Activated CD4-positive, CD25-positive, alpha-beta regulatory T cell treated with anti-CD3 and anti-CD28 coated beads, Interleukin-2, amount 50 U/mL, for 24 hours (primary cell): ENCODE measurements at regions not wholly inside any gene's neighbourhood (a gene's known extent, or its start where the extent isn't known, plus 50 kb on each side); places are given as distances from the start of the nearest gene placed in this dataset.
A peak's percentile ranks its signal among the peaks of the same experiment; 100 is the strongest.
"Not testable (repeated sequence)": the region's sequence is repeated elsewhere in the genome, so short reads cannot be mapped to it uniquely, and the experiment has no call there.

ENCODE experiments used
- ATAC-seq, 2 donors: fragments of 150-1000 bp; cut with Tn5 transposase; one replicate each; pipeline ENCODE4 v1.10.0; 2021; ENCODE audit warnings: mild to moderate bottlenecking in 1 of 2, moderate library complexity in 1 of 2

DNA sequence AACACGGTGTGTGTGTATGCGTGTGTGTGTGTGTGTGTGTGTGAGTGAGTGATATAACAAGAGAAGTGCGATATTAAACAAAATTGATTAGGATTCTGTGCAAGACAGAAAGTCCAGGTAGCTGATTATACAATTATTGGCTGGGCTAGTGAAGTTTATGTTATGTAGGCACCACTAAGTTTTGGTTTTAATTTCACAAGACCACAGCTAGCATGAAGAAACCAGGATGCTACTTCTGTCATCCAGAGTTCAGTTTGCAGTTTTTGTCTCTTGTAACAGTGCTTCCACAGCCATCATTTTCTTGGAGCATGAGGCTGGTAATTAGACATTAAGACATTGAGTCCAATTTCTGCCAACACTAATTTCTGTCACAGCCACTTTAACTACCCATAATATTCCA, 1590.2 kb upstream of the B3GALT2 start:
- no peak for ATAC-seq

DNA sequence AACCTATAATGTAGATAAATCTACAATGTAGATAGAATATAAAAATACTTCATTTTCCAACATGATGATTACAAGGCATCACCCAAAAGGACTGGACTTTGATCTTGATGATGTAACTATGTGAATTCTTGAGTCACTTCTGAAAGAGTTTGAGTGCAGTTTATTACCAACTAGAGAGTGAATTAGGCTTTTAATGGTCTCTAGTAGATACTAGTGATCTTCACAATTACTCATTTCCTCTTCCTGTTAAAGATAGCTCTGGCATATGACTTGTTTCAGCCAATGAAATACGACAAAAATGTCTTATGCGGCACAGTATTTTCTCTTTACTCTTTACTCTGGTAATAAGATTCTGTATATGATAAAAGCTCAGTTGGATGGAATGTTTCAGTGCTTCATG, 1588.1 kb upstream of the B3GALT2 start:
- ATAC-seq: no peak

DNA sequence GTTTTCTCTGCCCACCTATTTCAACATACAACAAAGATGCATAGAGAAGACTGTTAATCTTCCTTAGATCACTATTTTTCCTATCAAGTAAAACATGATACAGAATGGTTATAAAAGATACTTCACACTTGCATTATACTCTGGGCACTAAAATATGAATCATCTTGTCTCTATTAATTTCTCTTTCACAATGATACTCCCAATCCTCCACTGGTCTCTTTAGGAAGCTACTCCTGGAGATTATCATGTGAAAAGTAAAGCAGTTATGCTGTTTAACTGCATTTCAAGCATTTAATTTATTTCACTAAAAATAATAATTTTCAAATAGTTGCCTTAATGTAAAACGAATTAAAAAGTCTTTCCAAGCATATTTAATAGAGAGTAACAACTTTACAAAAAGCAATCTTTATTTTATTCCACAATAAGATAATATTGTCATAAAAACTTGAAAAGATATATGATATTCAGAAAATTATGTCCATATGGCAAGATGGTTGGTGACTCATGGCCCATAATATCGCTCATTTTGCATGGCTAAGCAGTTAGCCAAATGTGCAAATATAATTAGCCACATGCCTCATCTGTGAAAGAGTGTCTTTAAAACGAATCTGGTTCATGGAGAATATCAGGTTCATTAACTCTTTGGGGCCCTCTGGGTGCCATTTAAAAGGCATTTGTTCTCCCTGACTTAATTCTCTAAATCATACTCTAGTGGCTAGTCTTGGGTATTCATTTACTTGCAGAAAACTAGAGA, 1569.0 kb upstream of the B3GALT2 start:
- ATAC-seq: no peak

DNA sequence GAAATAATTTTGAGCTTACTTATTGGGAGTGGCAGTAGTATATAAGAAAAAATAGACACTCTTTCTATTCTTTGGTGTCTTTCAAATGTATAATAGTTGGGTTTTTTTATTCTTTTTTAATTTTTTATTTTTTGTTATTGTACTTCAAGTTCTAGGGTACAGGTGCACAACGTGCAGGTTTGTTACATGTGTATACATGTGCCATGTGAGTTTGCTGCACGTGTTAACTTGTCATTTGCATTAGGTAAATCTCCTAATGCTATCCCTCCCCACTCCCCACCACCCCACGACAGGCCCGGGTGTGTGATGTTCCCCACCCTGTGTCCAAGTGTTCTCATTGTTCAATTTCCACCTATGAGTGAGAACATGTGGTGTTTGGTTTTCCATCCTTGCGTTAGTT, 1552.4 kb upstream of the B3GALT2 start:
- ATAC-seq: not testable (repeated sequence)

DNA sequence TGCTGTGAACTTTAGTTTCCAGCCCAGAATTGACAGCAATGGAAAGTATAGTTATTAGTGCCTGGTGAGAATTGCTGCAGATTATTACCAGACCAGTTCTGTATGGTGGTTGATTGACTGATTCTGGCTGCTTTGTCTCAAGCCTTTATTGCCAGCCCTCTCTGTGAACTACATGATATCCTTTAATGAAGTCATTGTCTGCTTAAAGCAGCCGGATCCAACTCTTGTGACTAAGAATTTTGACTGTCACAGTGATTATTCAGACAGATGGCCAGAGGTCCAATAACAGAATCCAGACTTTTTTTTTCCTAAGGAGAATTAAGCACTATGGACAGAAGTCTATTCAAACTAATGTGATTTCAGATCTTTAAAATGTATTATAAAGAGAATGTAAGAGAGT, 1548.6 kb upstream of the B3GALT2 start:
- ATAC-seq: no peak

DNA sequence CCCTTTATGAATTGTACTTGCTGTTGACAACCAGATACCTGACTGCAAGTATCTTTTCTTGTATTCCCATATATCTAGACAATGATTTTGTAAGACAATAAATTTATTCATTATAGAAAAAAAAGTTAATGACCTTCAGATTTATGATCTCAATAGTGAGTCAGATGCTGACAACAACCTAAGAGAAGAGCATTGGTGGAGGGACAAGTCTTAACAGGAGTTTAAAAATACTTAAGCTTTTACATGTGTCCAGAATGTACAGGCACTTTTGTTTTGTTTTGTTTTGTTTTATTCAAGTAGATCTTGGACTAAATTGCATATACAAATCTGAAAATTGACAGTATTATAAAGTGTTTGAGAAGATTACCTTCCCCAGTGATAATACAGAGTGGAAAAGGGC, 1544.6 kb upstream of the B3GALT2 start:
- no peak for ATAC-seq

DNA sequence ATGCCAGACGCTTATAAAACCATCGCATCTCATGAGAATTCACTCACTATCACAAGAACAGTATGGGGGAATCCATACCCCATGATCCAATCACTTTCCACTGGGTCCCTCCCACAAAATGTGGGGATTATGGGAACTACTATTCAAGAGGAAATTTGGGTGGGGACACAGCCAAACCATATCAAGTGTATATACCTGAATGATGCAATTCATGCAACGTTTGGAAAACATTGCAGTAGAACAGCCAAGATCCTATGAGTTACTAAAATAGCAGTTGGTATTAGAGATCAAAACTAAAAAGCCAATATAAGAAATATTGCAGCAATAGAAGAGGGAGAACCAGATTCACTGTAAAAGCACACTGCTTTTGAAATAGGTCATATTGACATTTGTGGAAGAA, 1543.9 kb upstream of the B3GALT2 start:
- no peak for ATAC-seq

DNA sequence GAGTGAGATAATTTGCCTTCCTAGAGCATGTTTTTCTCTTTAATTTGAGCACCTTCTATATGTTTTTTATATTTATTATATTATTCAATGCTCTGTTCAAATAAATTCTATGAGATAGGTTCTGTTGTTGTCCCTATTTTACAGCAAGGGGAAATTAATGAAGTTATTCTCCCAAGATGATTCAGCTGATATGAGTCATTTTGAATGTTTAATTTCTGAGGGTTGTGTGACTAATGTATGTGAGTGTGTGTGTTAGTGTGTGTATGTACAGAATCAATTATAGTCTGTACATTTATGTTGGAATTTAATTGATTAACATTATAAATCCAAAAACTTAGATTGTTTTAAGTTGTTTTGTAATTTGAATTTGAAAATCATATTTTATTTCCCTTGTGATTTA, 1536.7 kb upstream of the B3GALT2 start:
- ATAC-seq: no peak

DNA sequence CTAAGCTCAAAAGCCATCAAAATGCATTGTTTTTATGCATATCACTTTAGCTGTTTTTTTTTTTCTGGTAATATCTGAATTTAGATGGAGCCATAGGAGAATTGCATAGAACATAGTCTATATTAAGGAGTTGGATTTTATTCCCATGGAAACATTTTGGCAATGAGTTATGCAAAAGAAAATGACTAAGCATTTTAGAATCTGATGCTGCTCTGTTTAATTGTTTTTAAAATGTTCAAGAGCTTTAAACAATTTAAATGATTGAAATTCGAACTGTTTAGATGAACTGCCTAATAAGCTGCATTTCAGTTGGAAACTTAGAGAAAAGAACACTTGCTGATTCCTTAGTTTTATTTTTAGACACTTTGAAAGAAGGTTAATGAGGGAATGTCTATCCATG, 1531.5 kb upstream of the B3GALT2 start:
- ATAC-seq: no peak

DNA sequence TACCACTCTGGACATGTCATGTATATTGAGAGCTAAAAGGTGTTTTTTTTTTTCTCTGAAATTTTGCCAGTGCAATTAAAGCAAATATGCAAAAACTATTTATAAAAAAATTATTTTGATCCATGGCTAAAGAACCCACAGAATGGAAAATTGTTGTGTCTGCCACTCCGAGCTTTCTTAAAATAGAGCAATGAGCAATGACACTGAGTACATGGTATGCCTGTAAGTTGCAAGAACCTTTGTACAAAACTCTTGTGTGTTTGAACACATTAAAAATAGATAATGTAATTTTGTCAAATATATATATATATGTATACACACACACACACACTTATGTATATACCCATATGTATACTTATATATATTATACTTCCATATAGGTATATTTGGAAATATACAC, 1530.9 kb upstream of the B3GALT2 start:
- ATAC-seq: no peak

DNA sequence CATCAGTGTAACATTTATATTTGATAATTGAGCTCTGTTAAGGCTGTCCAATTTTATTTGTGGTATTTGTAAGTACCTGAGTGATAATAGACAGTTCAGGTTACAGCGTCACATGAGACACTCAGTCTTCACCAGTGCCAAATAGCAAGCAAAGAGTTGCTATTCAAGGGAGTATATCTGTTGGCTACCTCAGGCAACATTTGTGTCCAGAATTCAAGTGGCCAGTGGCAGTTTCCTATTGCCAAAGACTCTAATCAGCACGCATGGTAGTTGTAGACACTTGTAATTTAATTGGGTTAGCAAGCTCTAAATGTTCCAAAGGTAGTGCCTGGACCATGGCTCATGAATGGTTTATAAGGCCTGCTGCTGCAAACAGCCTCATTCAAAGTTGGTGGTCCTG, 1524.3 kb upstream of the B3GALT2 start:
- ATAC-seq: no peak

DNA sequence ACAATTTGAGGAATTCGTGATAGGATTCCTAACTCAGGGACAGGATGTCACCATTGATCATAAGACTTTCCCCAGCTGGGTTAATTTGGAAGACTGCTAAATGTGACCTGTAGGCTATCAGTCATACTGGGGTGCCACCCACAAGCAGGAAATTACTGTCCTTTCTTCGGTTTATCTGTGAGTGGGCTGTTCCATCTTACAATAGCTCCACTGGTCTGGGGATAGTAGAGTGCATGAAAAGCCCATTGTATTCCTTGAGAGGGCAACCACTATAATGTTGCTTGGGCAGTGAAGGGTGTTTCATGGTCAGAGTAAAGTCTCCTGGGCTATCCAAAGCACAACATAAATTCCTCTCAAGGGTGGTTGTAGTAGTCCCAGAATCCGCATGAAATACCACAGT, 1523.0 kb upstream of the B3GALT2 start:
- ATAC-seq: no peak

DNA sequence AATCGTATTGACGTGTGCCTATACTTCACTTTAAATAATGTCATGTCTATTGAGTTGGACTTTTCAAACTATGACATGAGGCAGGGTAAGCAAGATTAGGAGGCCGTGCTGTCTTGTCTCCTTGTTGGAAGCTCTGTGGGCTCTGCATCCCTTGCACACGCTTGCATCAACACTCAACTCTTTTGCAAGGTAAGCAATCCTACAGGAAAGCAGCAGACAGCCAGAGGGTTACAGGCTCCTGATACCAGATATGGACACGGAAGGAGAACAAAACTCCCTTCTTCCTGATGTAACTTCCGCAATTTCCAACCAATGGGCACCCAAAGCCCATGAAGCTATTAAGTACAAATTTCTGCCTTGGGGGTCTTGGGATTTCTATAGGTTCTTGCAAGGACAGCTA, 1520.7 kb upstream of the B3GALT2 start:
- ATAC-seq: no peak

DNA sequence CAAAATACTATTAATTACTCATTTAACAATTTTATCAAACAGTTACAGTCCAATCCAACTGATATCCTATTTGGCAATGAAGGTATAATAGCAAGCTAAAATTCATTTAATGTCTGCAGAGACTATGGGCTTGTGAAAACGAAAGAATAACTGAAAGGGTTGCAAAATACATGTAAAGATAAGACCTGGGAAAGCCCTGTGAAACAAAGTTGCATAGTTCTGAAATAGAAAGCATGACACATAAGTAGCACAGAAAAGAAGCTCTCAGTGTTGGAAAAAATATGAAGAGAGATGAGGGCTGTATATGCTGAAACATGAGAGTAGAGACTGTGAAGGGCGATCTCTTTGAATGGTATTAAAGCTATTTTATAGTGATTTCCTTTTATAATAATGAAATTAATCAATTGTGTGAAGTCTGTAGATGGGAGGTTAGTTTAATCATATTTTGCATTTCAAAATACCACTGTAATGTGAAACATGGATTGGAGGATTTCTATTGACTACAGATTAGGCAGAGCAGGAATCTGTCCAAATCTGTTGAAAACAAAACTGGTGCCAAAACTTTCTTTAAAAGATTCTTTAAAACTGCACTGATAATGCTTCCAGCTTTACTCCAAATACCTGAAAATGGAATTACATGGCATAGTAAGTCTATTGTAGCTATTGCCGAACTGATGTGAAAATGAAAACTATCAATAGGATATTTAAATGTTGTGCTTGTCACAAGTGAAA, 1518.9 kb upstream of the B3GALT2 start:
- ATAC-seq: peak in 1 of 2 donors; percentile 17

DNA sequence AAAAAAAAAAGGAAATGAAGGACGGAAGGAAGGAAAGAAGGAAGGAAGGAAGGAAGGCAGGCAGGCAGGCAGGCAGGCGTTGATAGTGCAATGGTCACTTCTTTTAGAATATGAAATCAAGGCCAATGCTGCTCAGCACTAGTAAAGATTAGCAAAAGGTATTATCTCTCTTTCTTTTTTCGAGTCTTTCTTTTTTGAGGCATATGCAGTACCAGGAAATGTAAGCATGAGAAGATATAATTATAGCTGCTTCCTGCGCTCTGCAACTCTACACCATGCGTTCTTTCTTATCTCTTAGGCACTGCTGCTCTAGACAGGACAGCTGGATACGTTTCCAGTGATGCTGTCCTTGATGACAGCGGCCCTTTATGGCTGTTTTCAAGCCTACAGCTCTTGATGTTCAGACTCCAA, 1512.5 kb upstream of the B3GALT2 start:
- peak in 1 of 2 donors; percentile 21 for ATAC-seq

DNA sequence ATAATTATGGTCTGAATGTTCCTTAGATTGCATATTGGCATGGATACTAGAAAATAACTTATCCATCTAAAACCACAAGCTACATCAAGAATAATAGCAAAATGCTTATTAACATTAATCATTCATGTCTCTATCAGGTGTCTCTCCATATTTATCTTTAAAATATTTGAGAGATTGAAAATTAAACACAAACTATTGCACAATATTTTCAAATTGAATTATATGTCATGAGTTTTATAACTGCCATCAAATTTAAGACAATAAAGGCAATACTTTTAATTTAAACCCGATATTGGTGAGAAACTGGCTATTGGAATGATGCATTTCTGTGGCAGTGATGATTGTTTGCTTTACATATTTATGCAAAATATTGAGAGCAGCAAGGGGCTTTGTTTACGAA, 1506.8 kb upstream of the B3GALT2 start:
- no peak for ATAC-seq

DNA sequence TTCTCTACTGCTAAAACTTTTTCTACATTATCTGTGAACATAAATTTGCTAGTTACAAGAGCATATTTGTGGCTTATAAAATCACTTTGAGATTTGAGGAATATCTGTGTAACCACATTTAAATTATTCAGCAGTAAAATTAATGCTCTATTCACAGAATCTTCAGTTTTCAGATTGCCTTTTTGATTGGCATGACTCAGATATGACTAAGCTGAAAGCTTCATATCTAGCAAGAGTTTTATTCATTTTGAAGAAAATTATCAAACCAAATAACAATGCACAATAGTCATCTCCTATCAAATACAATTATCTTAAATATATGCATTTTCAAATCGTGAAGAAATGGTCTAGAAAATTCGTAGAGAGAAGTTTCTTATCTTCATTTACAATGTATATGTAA, 1498.2 kb upstream of the B3GALT2 start:
- ATAC-seq: no peak

DNA sequence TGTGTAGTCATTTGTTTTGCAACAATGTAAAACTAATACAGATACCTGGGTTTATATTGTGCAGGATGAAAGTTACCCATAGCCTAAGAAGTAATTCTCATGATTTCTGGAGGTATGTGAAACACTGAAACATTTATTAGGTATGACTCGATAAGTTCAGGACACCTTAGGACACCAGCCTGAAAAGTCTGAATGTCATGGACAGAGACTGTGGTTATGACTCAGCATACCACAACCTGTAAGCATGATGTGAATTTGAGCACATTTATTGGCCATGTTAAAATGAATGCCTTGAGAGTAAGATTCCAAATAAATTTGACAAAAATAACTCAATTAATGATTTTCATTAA, 1471.7 kb upstream of the B3GALT2 start:
- peak; percentile 38 to 70 for ATAC-seq

DNA sequence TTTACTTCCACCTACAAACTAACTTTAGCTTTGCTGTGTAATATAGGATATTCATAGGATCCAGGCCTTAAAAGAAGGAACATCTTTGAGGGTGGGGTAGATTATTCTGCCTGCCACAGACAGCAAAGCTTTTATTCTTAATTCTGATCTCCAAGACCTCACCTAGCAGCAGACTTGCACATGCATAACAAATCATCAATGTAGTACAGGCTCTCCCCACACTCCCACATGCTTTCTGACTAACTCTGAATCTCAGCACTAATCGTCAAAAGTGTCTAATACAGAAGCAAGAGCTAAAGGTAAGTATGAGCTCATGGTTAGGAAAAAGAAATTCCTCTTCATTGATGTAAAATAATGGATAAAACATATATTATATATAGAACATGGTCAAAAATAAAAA, 1468.5 kb upstream of the B3GALT2 start:
- no peak for ATAC-seq

DNA sequence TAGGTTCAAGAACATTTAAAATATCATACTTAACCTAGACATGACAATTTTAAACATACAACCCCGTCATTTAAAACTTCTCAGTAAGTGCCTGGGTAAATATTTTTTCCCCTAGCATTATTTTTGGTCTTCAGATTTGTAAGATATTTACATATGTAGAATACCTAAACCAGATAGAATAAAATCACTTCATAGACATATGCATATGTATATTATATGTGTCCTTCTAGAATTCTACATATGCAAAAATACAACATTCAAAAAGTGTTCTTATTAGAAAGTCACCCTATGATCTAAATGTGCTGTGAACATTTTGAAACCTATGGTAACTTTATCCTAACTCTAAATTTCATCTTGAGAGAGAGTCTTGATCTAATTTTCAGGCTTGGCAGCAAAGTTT, 1467.0 kb upstream of the B3GALT2 start:
- no peak for ATAC-seq

DNA sequence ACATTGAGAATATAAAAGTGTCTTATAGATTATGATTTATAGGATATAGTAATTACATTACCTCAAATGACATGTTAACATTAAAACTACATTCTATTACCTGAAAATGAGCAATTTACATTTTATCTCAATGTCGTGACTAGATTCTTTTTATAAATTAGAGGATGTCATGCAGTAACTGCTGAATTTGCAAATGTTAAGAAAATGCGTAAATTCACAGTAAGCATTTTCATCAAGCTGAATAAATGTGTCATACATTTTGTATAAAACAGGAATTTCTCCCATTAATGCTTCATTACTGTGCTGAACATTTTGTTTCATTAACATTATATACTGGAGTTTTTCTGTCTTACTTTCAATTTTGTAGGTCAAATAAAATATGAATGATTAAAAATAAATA, 1460.7 kb upstream of the B3GALT2 start:
- no peak for ATAC-seq

DNA sequence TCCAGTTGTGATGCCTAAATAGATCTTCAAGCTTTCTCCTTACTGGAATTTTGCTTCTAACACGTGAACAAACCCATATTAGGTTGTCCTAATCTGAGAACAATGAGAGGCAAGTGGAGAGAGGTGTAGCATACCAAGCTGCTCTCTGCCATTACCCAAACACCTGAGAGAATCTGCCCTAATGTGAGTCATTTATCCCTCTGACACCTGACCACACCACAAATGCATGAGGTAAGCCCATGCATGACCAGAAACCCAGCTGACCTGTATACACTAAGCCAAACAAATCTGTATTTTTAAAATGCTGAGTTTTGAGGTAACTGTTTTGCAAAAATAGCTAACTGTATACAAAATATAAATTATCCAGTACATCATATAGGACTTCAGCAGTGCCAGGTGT, 1458.1 kb upstream of the B3GALT2 start:
- ATAC-seq: no peak

DNA sequence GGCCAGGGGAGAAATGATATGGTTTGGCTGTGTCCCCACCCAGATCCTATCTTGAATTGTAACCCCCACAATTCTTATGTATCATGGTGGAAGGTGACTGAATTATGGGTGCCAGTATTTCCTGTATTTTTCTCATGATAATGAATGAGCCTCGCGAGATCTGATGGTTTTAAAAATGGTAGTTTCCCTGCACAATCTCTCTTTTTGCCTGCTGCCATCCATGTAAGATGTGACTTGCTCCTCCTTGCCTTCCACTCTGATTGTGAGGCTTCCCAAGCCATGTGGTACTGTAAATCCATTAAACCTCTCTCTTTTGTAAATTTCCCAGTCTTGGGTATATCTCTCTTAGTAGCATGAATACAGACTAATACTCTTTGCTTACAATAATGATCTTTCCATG, 1453.9 kb upstream of the B3GALT2 start:
- ATAC-seq: no peak

DNA sequence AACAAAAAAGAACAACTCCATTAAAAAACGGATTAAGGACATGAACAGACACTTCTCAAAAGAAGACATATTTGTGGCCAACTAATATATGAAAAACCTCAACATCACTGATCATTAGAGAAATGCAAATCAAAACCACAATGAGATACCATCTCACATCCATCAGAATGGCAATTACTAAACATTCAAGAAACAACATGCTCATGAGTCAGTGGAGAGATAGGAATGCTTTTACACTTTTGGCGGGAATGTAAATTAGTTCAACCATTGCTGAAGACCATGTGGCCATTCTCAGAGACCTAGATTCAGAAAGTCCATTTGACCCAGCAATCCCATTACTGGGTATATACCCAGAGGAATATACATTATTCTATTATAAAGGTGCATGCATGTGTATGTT, 1442.6 kb upstream of the B3GALT2 start:
- no peak for ATAC-seq

DNA sequence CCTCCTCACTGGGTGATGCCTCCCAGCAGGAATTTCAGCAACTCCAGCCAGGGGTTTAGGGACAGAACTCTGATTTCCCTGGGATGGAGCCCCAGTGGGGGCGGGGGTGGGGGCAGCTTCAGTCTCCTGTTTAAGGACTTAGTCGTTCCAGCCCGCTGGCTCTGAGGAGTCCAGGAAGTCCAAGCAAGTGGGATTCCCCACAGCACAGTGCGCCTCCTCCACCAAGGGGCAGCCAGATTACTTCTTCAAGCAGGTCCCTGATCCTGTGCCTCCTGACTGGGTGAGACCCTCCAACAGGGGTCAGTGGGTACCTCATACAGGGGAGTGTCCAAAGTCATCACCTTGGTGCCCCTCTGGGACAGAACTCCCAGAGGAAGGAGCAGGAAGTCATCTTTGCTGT, 1438.4 kb upstream of the B3GALT2 start:
- ATAC-seq: no peak
